ENCODE measurements at regions not wholly inside any gene's neighbourhood (a gene's known extent, or its start where the extent isn't known, plus 50 kb on each side); places are given as distances from the start of the nearest gene placed in this dataset.

DNA sequence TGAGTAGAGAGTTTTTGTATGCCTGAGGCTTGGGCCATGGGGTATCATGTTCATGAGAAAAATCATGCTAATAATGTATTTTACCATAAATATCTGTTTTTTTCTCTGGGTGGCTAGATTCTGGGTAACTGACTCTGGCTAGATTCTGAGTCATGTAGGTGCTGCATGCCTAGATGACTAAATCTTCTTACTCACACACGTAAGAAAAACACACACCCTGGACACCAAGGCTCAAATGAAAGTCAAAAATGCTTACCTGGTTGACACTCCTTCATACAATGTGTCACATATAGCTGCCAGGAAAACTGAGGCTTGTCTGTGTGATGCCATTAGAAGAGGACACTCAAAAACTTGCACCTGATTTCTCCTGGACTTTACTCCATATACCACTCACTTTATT, 597.4 kb upstream of the SLITRK1 start:
- TF ChIP-seq, protein P1, sequence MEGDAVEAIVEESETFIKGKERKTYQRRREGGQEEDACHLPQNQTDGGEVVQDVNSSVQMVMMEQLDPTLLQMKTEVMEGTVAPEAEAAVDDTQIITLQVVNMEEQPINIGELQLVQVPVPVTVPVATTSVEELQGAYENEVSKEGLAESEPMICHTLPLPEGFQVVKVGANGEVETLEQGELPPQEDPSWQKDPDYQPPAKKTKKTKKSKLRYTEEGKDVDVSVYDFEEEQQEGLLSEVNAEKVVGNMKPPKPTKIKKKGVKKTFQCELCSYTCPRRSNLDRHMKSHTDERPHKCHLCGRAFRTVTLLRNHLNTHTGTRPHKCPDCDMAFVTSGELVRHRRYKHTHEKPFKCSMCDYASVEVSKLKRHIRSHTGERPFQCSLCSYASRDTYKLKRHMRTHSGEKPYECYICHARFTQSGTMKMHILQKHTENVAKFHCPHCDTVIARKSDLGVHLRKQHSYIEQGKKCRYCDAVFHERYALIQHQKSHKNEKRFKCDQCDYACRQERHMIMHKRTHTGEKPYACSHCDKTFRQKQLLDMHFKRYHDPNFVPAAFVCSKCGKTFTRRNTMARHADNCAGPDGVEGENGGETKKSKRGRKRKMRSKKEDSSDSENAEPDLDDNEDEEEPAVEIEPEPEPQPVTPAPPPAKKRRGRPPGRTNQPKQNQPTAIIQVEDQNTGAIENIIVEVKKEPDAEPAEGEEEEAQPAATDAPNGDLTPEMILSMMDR (IDR thresholded peaks at IDR 0.05) = no peak
- no peak for TF ChIP-seq POLR2AphosphoS5 (IDR thresholded peaks at IDR 0.05)

Measured in breast epithelium (tissue), 3 donors.